ENCODE measurements at regions not wholly inside any gene's neighbourhood (a gene's known extent, or its start where the extent isn't known, plus 50 kb on each side); places are given as distances from the start of the nearest gene placed in this dataset.

DNA sequence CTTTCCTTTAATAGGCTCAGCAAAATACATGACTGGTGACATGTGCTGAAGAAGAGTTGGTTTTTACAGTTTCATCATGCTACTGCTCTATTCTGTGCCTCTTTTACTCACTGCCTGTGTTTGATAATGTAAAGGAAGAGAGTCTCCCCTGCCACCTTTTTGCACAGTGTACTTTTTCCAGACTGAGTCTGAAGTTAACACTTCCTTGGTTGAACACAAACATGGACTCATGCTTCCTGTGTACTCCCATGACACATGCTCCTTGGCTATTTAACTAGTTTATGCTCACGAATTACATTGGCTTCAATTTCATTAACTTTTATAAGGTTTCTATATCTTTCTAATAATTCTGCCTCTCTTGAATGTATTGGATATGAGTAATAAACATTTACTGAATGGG is 396.1 kb downstream of the VGLL3 start:
- intact Hi-C loops (cut with micrococcal nuclease; ENCODE audit: unreplicated experiment) (no loop called here), in situ Hi-C loops (cut with HindIII; ENCODE audit: low pct_unique_long_range_greater_than_20kb, low sequenced_read_pairs) (no loop called here)
- no peak for ATAC-seq

DNA sequence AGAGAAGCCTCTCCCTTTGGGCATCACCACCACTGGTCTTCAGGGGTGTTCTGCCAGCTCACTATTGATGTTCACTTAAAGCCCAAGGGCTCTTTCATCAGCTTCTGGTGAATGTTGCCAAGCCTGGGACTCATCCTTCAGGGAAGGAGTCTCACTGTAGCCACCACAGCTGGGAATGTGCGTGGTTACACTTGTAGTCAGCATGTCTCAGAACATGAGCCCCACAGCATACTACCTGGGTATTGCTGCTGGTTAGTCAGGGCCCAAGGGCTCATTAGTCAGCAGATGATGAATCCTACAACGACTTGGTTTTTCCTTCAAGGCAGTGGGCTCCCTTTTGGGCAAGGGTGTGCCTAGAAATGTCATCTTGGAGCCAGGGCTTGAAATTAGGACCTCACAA is 412.9 kb downstream of the VGLL3 start:
- no peaks in the 10 kb centered on the region for H3K36me3 ChIP-seq (ENCODE audit: control insufficient read depth, insufficient read depth, low read length)
- DNase-seq (ENCODE audit: low read depth, low spot score) (no peak), ATAC-seq (no peak)
- no TSS peak for BruUV-seq (replicated peaks)
- in situ Hi-C loops (cut with HindIII; ENCODE audit: low pct_unique_long_range_greater_than_20kb, low sequenced_read_pairs), result no loop called here
- no peaks in the 10 kb centered on the region for H3K4me1 ChIP-seq (ENCODE audit: control insufficient read depth, insufficient read depth, low read length)
- TF ChIP-seq, protein P1, sequence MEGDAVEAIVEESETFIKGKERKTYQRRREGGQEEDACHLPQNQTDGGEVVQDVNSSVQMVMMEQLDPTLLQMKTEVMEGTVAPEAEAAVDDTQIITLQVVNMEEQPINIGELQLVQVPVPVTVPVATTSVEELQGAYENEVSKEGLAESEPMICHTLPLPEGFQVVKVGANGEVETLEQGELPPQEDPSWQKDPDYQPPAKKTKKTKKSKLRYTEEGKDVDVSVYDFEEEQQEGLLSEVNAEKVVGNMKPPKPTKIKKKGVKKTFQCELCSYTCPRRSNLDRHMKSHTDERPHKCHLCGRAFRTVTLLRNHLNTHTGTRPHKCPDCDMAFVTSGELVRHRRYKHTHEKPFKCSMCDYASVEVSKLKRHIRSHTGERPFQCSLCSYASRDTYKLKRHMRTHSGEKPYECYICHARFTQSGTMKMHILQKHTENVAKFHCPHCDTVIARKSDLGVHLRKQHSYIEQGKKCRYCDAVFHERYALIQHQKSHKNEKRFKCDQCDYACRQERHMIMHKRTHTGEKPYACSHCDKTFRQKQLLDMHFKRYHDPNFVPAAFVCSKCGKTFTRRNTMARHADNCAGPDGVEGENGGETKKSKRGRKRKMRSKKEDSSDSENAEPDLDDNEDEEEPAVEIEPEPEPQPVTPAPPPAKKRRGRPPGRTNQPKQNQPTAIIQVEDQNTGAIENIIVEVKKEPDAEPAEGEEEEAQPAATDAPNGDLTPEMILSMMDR (IDR thresholded peaks at IDR 0.05), result no peak
- no peak for TF ChIP-seq SIN3A (IDR thresholded peaks at IDR 0.05; ENCODE audit: borderline replicate concordance, insufficient read depth, low read depth, low read length)
- TF ChIP-seq, protein P2, sequence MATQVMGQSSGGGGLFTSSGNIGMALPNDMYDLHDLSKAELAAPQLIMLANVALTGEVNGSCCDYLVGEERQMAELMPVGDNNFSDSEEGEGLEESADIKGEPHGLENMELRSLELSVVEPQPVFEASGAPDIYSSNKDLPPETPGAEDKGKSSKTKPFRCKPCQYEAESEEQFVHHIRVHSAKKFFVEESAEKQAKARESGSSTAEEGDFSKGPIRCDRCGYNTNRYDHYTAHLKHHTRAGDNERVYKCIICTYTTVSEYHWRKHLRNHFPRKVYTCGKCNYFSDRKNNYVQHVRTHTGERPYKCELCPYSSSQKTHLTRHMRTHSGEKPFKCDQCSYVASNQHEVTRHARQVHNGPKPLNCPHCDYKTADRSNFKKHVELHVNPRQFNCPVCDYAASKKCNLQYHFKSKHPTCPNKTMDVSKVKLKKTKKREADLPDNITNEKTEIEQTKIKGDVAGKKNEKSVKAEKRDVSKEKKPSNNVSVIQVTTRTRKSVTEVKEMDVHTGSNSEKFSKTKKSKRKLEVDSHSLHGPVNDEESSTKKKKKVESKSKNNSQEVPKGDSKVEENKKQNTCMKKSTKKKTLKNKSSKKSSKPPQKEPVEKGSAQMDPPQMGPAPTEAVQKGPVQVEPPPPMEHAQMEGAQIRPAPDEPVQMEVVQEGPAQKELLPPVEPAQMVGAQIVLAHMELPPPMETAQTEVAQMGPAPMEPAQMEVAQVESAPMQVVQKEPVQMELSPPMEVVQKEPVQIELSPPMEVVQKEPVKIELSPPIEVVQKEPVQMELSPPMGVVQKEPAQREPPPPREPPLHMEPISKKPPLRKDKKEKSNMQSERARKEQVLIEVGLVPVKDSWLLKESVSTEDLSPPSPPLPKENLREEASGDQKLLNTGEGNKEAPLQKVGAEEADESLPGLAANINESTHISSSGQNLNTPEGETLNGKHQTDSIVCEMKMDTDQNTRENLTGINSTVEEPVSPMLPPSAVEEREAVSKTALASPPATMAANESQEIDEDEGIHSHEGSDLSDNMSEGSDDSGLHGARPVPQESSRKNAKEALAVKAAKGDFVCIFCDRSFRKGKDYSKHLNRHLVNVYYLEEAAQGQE (IDR thresholded peaks at IDR 0.05; ENCODE audit: insufficient read depth in 1 of 2, low read depth in 2 of 2, low read length in 1 of 2), result no peak
- no peak for TF ChIP-seq TCF7L2 (IDR thresholded peaks at IDR 0.05; ENCODE audit: low read depth, low read length)
- TF ChIP-seq POLR2AphosphoS5 (IDR thresholded peaks at IDR 0.05; ENCODE audit: low read depth, low read length), result no peak
- no peak overlapping the region for H3K27ac ChIP-seq (ENCODE audit: low read length)
- H3K9me3 ChIP-seq (ENCODE audit: control insufficient read depth, insufficient read depth, low read depth, low read length), result no peaks in the 10 kb centered on the region
- intact Hi-C loops (cut with micrococcal nuclease; ENCODE audit: unreplicated experiment), result no loop called here
- POLR2A ChIA-PET, result no interaction called here
- CTCF ChIA-PET, result no interaction called here
- no peaks in the 10 kb centered on the region for H3K27me3 ChIP-seq (ENCODE audit: control insufficient read depth, insufficient read depth, low read length)
- H3K4me3 ChIP-seq (ENCODE audit: low read depth in 2 of 2, low read length in 2 of 2), result no peak overlapping the region

More for the DNA sequence above, 396.1 kb downstream of the VGLL3 start:
- Histone ChIP-seq H3K4me1 (ENCODE audit: control insufficient read depth, insufficient read depth, low read length) (no peaks in the 10 kb centered on the region), H3K27ac (ENCODE audit: low read length) (no peak overlapping the region), H3K9me3 (ENCODE audit: control insufficient read depth, insufficient read depth, low read depth, low read length) (no peaks in the 10 kb centered on the region), H3K36me3 (ENCODE audit: control insufficient read depth, insufficient read depth, low read length) (no peaks in the 10 kb centered on the region), H3K27me3 (ENCODE audit: control insufficient read depth, insufficient read depth, low read length) (no peaks in the 10 kb centered on the region), H3K4me3 (ENCODE audit: low read depth in 2 of 2, low read length in 2 of 2) (no peak overlapping the region)
- CTCF ChIA-PET, result no interaction called here
- POLR2A ChIA-PET, result no interaction called here
- TF ChIP-seq TCF7L2 (IDR thresholded peaks at IDR 0.05; ENCODE audit: low read depth, low read length) (no peak), POLR2AphosphoS5 (IDR thresholded peaks at IDR 0.05; ENCODE audit: low read depth, low read length) (no peak), SIN3A (IDR thresholded peaks at IDR 0.05; ENCODE audit: borderline replicate concordance, insufficient read depth, low read depth, low read length) (no peak)
- TF ChIP-seq, protein P2 (IDR thresholded peaks at IDR 0.05; ENCODE audit: insufficient read depth in 1 of 2, low read depth in 2 of 2, low read length in 1 of 2), result no peak
- TF ChIP-seq, protein P1 (IDR thresholded peaks at IDR 0.05), result no peak
- BruUV-seq (replicated peaks), result no TSS peak
- no peak for DNase-seq (ENCODE audit: low read depth, low spot score)

All from Panc1 (cell line).